ENCODE measurements at regions not wholly inside any gene's neighbourhood (a gene's known extent, or its start where the extent isn't known, plus 50 kb on each side); places are given as distances from the start of the nearest gene placed in this dataset.

GRCh38 chr9:20227166-20227874 lies 395.0 kb downstream of the MLLT3 start:
- 43 to 100% methylated on average over 1 to 2 of the region's 2 CpGs for WGBS, 2 experiments (ENCODE audit: insufficient coverage in 1 of 2, insufficient read length in 1 of 2)

GRCh38 chr9:20226345-20226744 lies 396.0 kb downstream of the MLLT3 start:
- H3K27ac ChIP-seq (ENCODE audit: low read depth, low read length), result no peak overlapping the region
- Mint-ChIP-seq H3K9me3 (peaks cover under 1% of the 10 kb centered on the region), H3K4me1 (peaks cover 8% of the 10 kb centered on the region), H3K27me3 (ENCODE audit: insufficient read depth) (peaks cover 8% of the 10 kb centered on the region), H3K36me3 (ENCODE audit: low read depth) (no peaks in the 10 kb centered on the region), H3K27ac (no peak overlapping the region), H3K4me3 (no peak overlapping the region)
- DNase-seq, result no peak
- no peak for TF ChIP-seq CTCF (conservative IDR thresholded peaks at IDR 0.05)
- H3K4me1 ChIP-seq (ENCODE audit: control insufficient read depth, insufficient read depth, low read length), result no peaks in the 10 kb centered on the region
- no peaks in the 10 kb centered on the region for H3K27me3 ChIP-seq (ENCODE audit: control insufficient read depth, insufficient read depth, low read length, poor library complexity, severe bottlenecking)
- WGBS, 2 experiments (ENCODE audit: insufficient coverage in 1 of 2, insufficient read length in 1 of 2), result 91 to 92% methylated on average over 2 to 5 of the region's 5 CpGs
- H3K9ac ChIP-seq (ENCODE audit: extremely low read depth, low read length, poor library complexity, severe bottlenecking), result no peak overlapping the region
- no peaks in the 10 kb centered on the region for H3K9me3 ChIP-seq (ENCODE audit: control insufficient read depth, low read length)
- no peaks in the 10 kb centered on the region for H3K36me3 ChIP-seq (ENCODE audit: control insufficient read depth, insufficient read depth, low read length)
- H3K4me3 ChIP-seq (ENCODE audit: low read length), result no peak overlapping the region

More at GRCh38 chr9:20227166-20227874, 395.0 kb downstream of the MLLT3 start:
- Histone ChIP-seq H3K27me3 (ENCODE audit: control insufficient read depth, insufficient read depth, low read length, poor library complexity, severe bottlenecking) (no peaks in the 10 kb centered on the region), H3K27ac (ENCODE audit: low read depth, low read length) (no peak overlapping the region), H3K9ac (ENCODE audit: extremely low read depth, low read length, poor library complexity, severe bottlenecking) (no peak overlapping the region), H3K9me3 (ENCODE audit: control insufficient read depth, low read length) (no peaks in the 10 kb centered on the region), H3K4me3 (ENCODE audit: low read length) (no peak overlapping the region), H3K4me1 (ENCODE audit: control insufficient read depth, insufficient read depth, low read length) (no peaks in the 10 kb centered on the region), H3K36me3 (ENCODE audit: control insufficient read depth, insufficient read depth, low read length) (no peaks in the 10 kb centered on the region)
- H3K27me3 Mint-ChIP-seq (ENCODE audit: insufficient read depth), result peaks cover 8% of the 10 kb centered on the region
- no peaks in the 10 kb centered on the region for H3K36me3 Mint-ChIP-seq (ENCODE audit: low read depth)
- DNase-seq, result no peak
- peaks cover 8% of the 10 kb centered on the region for H3K4me1 Mint-ChIP-seq
- TF ChIP-seq CTCF (conservative IDR thresholded peaks at IDR 0.05), result no peak
- H3K9me3 Mint-ChIP-seq, result peaks cover 6% of the 10 kb centered on the region
- no peak overlapping the region for H3K27ac Mint-ChIP-seq
- no peak overlapping the region for H3K4me3 Mint-ChIP-seq

GRCh38 chr9:20225826-20226225 lies 396.5 kb downstream of the MLLT3 start:
- 97 to 100% methylated on average over 1 of the region's 1 CpG for WGBS, 2 experiments (ENCODE audit: insufficient coverage in 1 of 2, insufficient read length in 1 of 2)
- Histone ChIP-seq H3K27ac (ENCODE audit: low read depth, low read length) (no peak overlapping the region), H3K9ac (ENCODE audit: extremely low read depth, low read length, poor library complexity, severe bottlenecking) (no peak overlapping the region), H3K9me3 (ENCODE audit: control insufficient read depth, low read length) (no peaks in the 10 kb centered on the region), H3K36me3 (ENCODE audit: control insufficient read depth, insufficient read depth, low read length) (no peaks in the 10 kb centered on the region), H3K27me3 (ENCODE audit: control insufficient read depth, insufficient read depth, low read length, poor library complexity, severe bottlenecking) (no peaks in the 10 kb centered on the region), H3K4me1 (ENCODE audit: control insufficient read depth, insufficient read depth, low read length) (no peaks in the 10 kb centered on the region), H3K4me3 (ENCODE audit: low read length) (no peak overlapping the region)
- no peaks in the 10 kb centered on the region for H3K9me3 Mint-ChIP-seq
- peaks cover 8% of the 10 kb centered on the region for H3K27me3 Mint-ChIP-seq (ENCODE audit: insufficient read depth)
- DNase-seq, result no peak
- no peak for TF ChIP-seq CTCF (conservative IDR thresholded peaks at IDR 0.05)
- peaks cover 10% of the 10 kb centered on the region for H3K4me1 Mint-ChIP-seq
- no peaks in the 10 kb centered on the region for H3K36me3 Mint-ChIP-seq (ENCODE audit: low read depth)
- H3K4me3 Mint-ChIP-seq, result no peak overlapping the region
- H3K27ac Mint-ChIP-seq, result no peak overlapping the region

Measured in endodermal cell (in vitro differentiated cells).